Endothelial cell of umbilical vein (primary cell): ENCODE measurements at regions not wholly inside any gene's neighbourhood (a gene's known extent, or its start where the extent isn't known, plus 50 kb on each side); places are given as distances from the start of the nearest gene placed in this dataset.

Experiments used
- JUN ChIP-seq: IDR thresholded peaks from 2 replicates; pipeline ENCODE4 v1.6.1; 2011; ENCODE audit warnings: borderline replicate concordance, low read depth; ENCODE audit not compliant: insufficient read length, insufficient read depth
- POLR2A ChIP-seq: IDR thresholded peaks from 2 replicates; pipeline ENCODE4 v1.6.1; 2012; ENCODE audit warnings: low read depth, mild to moderate bottlenecking, control low read depth, low read length
- POLR2AphosphoS5 ChIP-seq: IDR thresholded peaks from 2 replicates; pipeline ENCODE4 v1.6.1; 2012; ENCODE audit warnings: low read depth, mild to moderate bottlenecking, control low read depth, low read length, moderate library complexity; ENCODE audit not compliant: insufficient read depth
- TF ChIP-seq, protein P1 (sequence below): IDR thresholded peaks from 2 replicates; pipeline ENCODE4 v1.6.1; 2011; ENCODE audit not compliant: insufficient read depth, insufficient read length
- TF ChIP-seq, protein P2 (sequence below), 2 donors: IDR thresholded peaks; 1 replicate in 1 of 2; 2 replicates in 1 of 2; pipeline ENCODE4 v1.5.1; 2011; ENCODE audit warnings: low read length in 2 of 2, mild to moderate bottlenecking in 2 of 2, moderate library complexity in 2 of 2, control low read depth in 1 of 2, inconsistent platforms in 1 of 2, low read depth in 1 of 2; ENCODE audit not compliant: insufficient read depth in 1 of 2; ENCODE audit errors: extremely low read depth in 1 of 2

DNA sequence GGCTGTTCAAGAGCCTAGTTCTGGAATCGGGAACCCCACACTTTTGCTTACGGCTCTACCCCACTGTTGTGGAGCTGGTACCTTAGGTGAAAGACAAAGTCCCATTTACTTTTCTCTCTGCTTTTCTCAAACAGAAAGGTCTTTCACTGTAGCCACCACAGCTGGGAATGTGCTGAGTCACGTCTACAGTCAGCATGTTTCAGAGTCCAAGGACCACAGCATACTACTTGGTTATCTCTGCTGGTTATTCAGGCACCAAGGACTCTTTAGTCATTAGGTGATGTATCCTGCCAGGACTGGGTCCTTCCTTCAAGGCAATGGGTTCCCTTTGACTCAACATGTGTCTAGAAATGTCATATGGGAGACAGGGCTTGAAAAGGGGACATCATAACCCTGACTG, 266.8 kb upstream of the STEAP1 start:
- TF ChIP-seq, protein P1, sequence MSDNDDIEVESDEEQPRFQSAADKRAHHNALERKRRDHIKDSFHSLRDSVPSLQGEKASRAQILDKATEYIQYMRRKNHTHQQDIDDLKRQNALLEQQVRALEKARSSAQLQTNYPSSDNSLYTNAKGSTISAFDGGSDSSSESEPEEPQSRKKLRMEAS, result no peak
- TF ChIP-seq, protein P2, sequence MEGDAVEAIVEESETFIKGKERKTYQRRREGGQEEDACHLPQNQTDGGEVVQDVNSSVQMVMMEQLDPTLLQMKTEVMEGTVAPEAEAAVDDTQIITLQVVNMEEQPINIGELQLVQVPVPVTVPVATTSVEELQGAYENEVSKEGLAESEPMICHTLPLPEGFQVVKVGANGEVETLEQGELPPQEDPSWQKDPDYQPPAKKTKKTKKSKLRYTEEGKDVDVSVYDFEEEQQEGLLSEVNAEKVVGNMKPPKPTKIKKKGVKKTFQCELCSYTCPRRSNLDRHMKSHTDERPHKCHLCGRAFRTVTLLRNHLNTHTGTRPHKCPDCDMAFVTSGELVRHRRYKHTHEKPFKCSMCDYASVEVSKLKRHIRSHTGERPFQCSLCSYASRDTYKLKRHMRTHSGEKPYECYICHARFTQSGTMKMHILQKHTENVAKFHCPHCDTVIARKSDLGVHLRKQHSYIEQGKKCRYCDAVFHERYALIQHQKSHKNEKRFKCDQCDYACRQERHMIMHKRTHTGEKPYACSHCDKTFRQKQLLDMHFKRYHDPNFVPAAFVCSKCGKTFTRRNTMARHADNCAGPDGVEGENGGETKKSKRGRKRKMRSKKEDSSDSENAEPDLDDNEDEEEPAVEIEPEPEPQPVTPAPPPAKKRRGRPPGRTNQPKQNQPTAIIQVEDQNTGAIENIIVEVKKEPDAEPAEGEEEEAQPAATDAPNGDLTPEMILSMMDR (IDR thresholded peaks at IDR 0.05; ENCODE audit: extremely low read depth in 1 of 2, insufficient read depth in 1 of 2, low read depth in 1 of 2, low read length in 2 of 2), result no peak
- TF ChIP-seq POLR2AphosphoS5, result no peak
- no peak for TF ChIP-seq JUN
- no peak for TF ChIP-seq POLR2A
